OCI-LY7 (cell line): ENCODE measurements at regions not wholly inside any gene's neighbourhood (a gene's known extent, or its start where the extent isn't known, plus 50 kb on each side); places are given as distances from the start of the nearest gene placed in this dataset.

Source experiments
- BruUV-seq: library from RNA; stranded (reverse); fragments of 400-500 nt; replicated peaks from 2 replicates; lab custom pipeline; 2021; lab: Mats Ljungman, UMichigan
- CTCF ChIA-PET: fragments of 300-600 bp; sonication (Branson Sonifier 250); formaldehyde crosslinking; loops from one replicate; lab custom pipeline; 2022; ENCODE audit warnings: antibody characterized with exemption; ENCODE audit not compliant: unreplicated experiment; lab: Charles Lee
- POLR2A ChIA-PET: fragments of 300-600 bp; sonication (Branson Sonifier 250); formaldehyde crosslinking; loops from one replicate; lab custom pipeline; 2022; ENCODE audit warnings: antibody characterized with exemption; lab: Charles Lee
- DNase-seq: peaks from one replicate; pipeline ENCODE4 v3.0.0-alpha.2; 2015; ENCODE audit warnings: low spot score
- H2AFZ ChIP-seq: fragments of 200-600 bp; sonication (generic), shearing (Covaris generic); 2 replicates; pipeline ENCODE4 v1.6.1; 2014; ENCODE audit warnings: mild to moderate bottlenecking, antibody characterized with exemption, low read length, moderate library complexity
- H3K27ac ChIP-seq: fragments of 200-600 bp; sonication (generic); 2 replicates; pipeline ENCODE4 v1.5.1; 2014; ENCODE audit warnings: mixed run types, low read depth, mild to moderate bottlenecking, moderate library complexity, low read length, inconsistent platforms; ENCODE audit not compliant: poor library complexity, severe bottlenecking
- H3K36me3 ChIP-seq: fragments of 200-600 bp; sonication (generic); 2 replicates; pipeline ENCODE4 v1.6.1; 2014; ENCODE audit warnings: mild to moderate bottlenecking, antibody characterized with exemption, low read length, moderate library complexity, mixed read lengths; ENCODE audit not compliant: insufficient read depth
- H3K4me1 ChIP-seq: fragments of 200-600 bp; sonication (generic); 2 replicates; pipeline ENCODE4 v1.5.1; 2014; ENCODE audit warnings: mild to moderate bottlenecking, low read length; ENCODE audit not compliant: insufficient read depth, poor library complexity, severe bottlenecking
- H3K4me2 ChIP-seq: fragments of 200-600 bp; sonication (generic); 2 replicates; pipeline ENCODE4 v1.6.1; 2014; ENCODE audit warnings: mild to moderate bottlenecking, low read length
- H3K4me3 ChIP-seq: fragments of 200-600 bp; sonication (generic); 2 replicates; pipeline ENCODE4 v1.5.1; 2014; ENCODE audit warnings: mild to moderate bottlenecking, low read depth, low read length; ENCODE audit not compliant: poor library complexity, severe bottlenecking
- H3K79me2 ChIP-seq: fragments of 200-600 bp; sonication (generic); 2 replicates; pipeline ENCODE4 v1.6.1; 2016; ENCODE audit warnings: low read depth, mild to moderate bottlenecking, low read length, moderate library complexity, mixed read lengths; ENCODE audit not compliant: insufficient read depth
- H3K9me2 ChIP-seq: fragments of 200-600 bp; sonication (generic); 2 replicates; pipeline ENCODE4 v1.6.1; 2016; ENCODE audit warnings: mild to moderate bottlenecking, low read length, mixed read lengths; ENCODE audit not compliant: insufficient read depth
- H3K9me3 ChIP-seq: fragments of 200-600 bp; sonication (generic); 2 replicates; pipeline ENCODE4 v1.6.1; 2014; ENCODE audit warnings: mild to moderate bottlenecking, mixed run types, low read length, mixed read lengths
- H4K20me1 ChIP-seq: fragments of 200-600 bp; sonication (generic); 2 replicates; pipeline ENCODE4 v1.6.1; 2014; ENCODE audit warnings: mild to moderate bottlenecking, antibody characterized with exemption, low read length, moderate library complexity, mixed read lengths; ENCODE audit not compliant: insufficient read depth
- EZH2phosphoT487 ChIP-seq: fragments of 200-600 bp; sonication (generic); IDR thresholded peaks from 2 replicates; pipeline ENCODE4 v1.6.1; 2018; ENCODE audit warnings: low read depth, borderline replicate concordance, mild to moderate bottlenecking, mixed run types, antibody characterized with exemption, low read length, moderate library complexity, mixed read lengths
- intact Hi-C: fragments of 100-400 bp; cut with micrococcal nuclease; formaldehyde crosslinking; loops from one replicate; pipeline ENCODE4 v1.10.0; 2022; ENCODE audit not compliant: unreplicated experiment
- TF ChIP-seq, protein P1 (sequence below): fragments of 200-600 bp; sonication (generic); conservative IDR thresholded peaks from 2 replicates; pipeline ENCODE4 v1.5.1; 2014; ENCODE audit warnings: mild to moderate bottlenecking, antibody characterized with exemption, low read length, moderate library complexity, mixed read lengths

GRCh38 chr7:68688416-68689086 lies 909.7 kb upstream of the AUTS2 start:
- intact Hi-C loops, result no loop called here
- no peak overlapping the region for H3K4me2 ChIP-seq
- no peaks in the 10 kb centered on the region for H3K36me3 ChIP-seq
- no TSS peak for BruUV-seq
- no peaks in the 10 kb centered on the region for H3K9me2 ChIP-seq
- DNase-seq, result no peak
- TF ChIP-seq, protein P1, sequence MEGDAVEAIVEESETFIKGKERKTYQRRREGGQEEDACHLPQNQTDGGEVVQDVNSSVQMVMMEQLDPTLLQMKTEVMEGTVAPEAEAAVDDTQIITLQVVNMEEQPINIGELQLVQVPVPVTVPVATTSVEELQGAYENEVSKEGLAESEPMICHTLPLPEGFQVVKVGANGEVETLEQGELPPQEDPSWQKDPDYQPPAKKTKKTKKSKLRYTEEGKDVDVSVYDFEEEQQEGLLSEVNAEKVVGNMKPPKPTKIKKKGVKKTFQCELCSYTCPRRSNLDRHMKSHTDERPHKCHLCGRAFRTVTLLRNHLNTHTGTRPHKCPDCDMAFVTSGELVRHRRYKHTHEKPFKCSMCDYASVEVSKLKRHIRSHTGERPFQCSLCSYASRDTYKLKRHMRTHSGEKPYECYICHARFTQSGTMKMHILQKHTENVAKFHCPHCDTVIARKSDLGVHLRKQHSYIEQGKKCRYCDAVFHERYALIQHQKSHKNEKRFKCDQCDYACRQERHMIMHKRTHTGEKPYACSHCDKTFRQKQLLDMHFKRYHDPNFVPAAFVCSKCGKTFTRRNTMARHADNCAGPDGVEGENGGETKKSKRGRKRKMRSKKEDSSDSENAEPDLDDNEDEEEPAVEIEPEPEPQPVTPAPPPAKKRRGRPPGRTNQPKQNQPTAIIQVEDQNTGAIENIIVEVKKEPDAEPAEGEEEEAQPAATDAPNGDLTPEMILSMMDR, result no peak
- TF ChIP-seq EZH2phosphoT487, result no peak
- no peak overlapping the region for H3K27ac ChIP-seq
- no peaks in the 10 kb centered on the region for H3K79me2 ChIP-seq
- CTCF ChIA-PET, result no interaction called here
- no peaks in the 10 kb centered on the region for H4K20me1 ChIP-seq
- H2AFZ ChIP-seq, result no peak overlapping the region
- no peaks in the 10 kb centered on the region for H3K4me1 ChIP-seq
- no peak overlapping the region for H3K4me3 ChIP-seq
- H3K9me3 ChIP-seq, result no peaks in the 10 kb centered on the region
- POLR2A ChIA-PET, result no interaction called here

- ChIA-PET CTCF (no interaction called here), POLR2A (no interaction called here)
- H3K36me3 ChIP-seq, result no peaks in the 10 kb centered on the region
- no peak for DNase-seq
- intact Hi-C loops, result no loop called here
- no peak for TF ChIP-seq EZH2phosphoT487
- TF ChIP-seq, protein P1, result no peak
- H4K20me1 ChIP-seq, result no peaks in the 10 kb centered on the region
- no peaks in the 10 kb centered on the region for H3K79me2 ChIP-seq
- BruUV-seq, result no TSS peak
- no peak overlapping the region for H3K4me2 ChIP-seq
- no peaks in the 10 kb centered on the region for H3K4me1 ChIP-seq
- no peak overlapping the region for H2AFZ ChIP-seq
- no peaks in the 10 kb centered on the region for H3K9me3 ChIP-seq
- H3K27ac ChIP-seq, result no peak overlapping the region
- H3K9me2 ChIP-seq, result no peaks in the 10 kb centered on the region
- no peak overlapping the region for H3K4me3 ChIP-seq
These were observed 909.2 kb upstream of the AUTS2 start for GRCh38 chr7:68689087-68689433.

DNA sequence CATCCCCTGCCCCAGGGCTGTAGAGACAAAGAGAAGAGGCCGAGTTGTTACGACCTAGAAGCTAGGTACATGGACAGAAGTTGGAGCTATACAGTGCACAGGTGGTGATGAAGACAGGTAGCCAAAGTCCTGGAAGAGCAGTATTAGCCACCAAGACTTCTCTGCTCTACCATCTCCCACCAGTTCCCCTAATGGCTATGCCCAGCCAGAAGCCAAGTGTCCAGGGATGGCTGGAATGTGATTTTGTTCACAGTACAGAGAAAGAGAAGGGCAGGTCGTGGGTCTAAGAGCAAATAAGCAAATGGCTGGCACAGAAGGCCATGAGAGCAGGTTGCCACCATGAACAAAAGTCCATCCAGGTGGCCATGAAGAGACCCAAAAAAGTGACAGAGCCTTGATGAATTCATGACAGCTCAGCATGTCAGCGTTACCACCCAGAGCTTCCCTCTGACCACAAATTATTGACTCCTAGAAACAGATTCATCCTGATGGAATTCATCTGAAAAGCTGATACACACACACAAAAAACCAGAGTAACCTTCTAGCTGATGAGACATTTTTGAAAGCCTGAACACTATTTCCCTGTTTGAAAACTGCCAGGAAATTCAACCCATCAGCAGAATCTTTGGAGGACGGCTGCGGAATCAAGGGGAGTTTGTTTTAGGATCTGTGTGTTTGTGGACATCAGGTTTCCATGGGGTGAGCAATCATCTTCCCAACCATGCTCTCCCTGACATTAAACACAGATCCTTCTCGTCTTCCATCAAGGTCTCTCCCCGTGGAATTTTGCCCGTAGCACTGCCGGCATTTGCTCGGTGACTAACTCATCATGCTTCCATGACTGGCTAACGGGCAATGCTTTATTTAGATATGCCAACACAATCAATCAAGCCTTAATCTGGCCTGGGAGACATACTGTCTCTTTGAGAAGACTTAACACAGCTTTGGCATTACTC lies 906.7 kb upstream of the AUTS2 start:
- H3K9me3 ChIP-seq, result no peaks in the 10 kb centered on the region
- POLR2A ChIA-PET, result no interaction called here
- no peaks in the 10 kb centered on the region for H4K20me1 ChIP-seq
- CTCF ChIA-PET, result no interaction called here
- no peak overlapping the region for H3K4me3 ChIP-seq
- H3K36me3 ChIP-seq, result no peaks in the 10 kb centered on the region
- no peaks in the 10 kb centered on the region for H3K9me2 ChIP-seq
- no peaks in the 10 kb centered on the region for H3K79me2 ChIP-seq
- BruUV-seq, result no TSS peak
- H3K27ac ChIP-seq, result no peak overlapping the region
- intact Hi-C loops, result no loop called here
- H3K4me1 ChIP-seq, result no peaks in the 10 kb centered on the region
- no peak overlapping the region for H2AFZ ChIP-seq
- no peak for TF ChIP-seq EZH2phosphoT487
- TF ChIP-seq, protein P1, result no peak
- DNase-seq, result no peak
- H3K4me2 ChIP-seq, result no peak overlapping the region
